Keratinocyte (primary cell): ENCODE measurements at regions not wholly inside any gene's neighbourhood (a gene's known extent, or its start where the extent isn't known, plus 50 kb on each side); places are given as distances from the start of the nearest gene placed in this dataset.

Experiments
- DNase-seq: peaks from one replicate; pipeline ENCODE4 v3.0.0-alpha.2; 2011; ENCODE audit warnings: low read depth, missing footprints, low spot score
- FAIRE-seq: peaks from 2 replicates; lab custom pipeline; 2011; peaks lifted over from hg19 to GRCh38; lab: Jason Lieb, UNC
- H2AFZ ChIP-seq: 2 replicates; pipeline ENCODE4 v1.6.0; 2012; ENCODE audit warnings: low read length, control low read depth, inconsistent platforms; ENCODE audit not compliant: control insufficient read depth
- H3K27ac ChIP-seq: 2 replicates; pipeline ENCODE4 v1.5.1; 2011; ENCODE audit warnings: low read length; ENCODE audit not compliant: control insufficient read depth, insufficient read depth
- H3K27me3 ChIP-seq: 3 replicates; pipeline ENCODE4 v1.6.0; 2011; ENCODE audit warnings: low read length; ENCODE audit not compliant: control insufficient read depth, insufficient read depth; ENCODE audit errors: extremely low read depth
- H3K36me3 ChIP-seq, 2 experiments: 2 replicates in 1 of 2; 3 replicates in 1 of 2; pipeline ENCODE4 v1.5.1; 2011; ENCODE audit warnings: low read length in 2 of 2, mild to moderate bottlenecking in 1 of 2; ENCODE audit not compliant: control insufficient read depth in 2 of 2, insufficient read depth in 2 of 2; ENCODE audit errors: extremely low read depth in 1 of 2
- H3K4me1 ChIP-seq: 3 replicates; pipeline ENCODE4 v1.5.1; 2011; ENCODE audit warnings: low read length; ENCODE audit not compliant: control insufficient read depth, insufficient read depth; ENCODE audit errors: extremely low read depth
- H3K4me2 ChIP-seq: 3 replicates; pipeline ENCODE4 v1.6.0; 2011; ENCODE audit warnings: low read depth, low read length; ENCODE audit not compliant: control insufficient read depth, insufficient read depth; ENCODE audit errors: extremely low read depth
- H3K4me3 ChIP-seq, 3 experiments: fragments of 200-600 bp in 1 of 3; sonication (generic) in 1 of 3; 2 replicates in 2 of 3; 3 replicates in 1 of 3; pipeline ENCODE4 v1.5.1; 2011 to 2016; ENCODE audit warnings: low read length in 3 of 3, mild to moderate bottlenecking in 3 of 3, control low read depth in 2 of 3, inconsistent platforms in 1 of 3, low read depth in 1 of 3, mixed read lengths in 1 of 3, mixed run types in 1 of 3, moderate library complexity in 1 of 3; ENCODE audit not compliant: control insufficient read depth in 2 of 3, insufficient read depth in 2 of 3; ENCODE audit errors: extremely low read depth in 1 of 3
- H3K79me2 ChIP-seq: 2 replicates; pipeline ENCODE4 v1.6.0; 2012; ENCODE audit warnings: low read length; ENCODE audit not compliant: control insufficient read depth, insufficient read depth
- H3K9ac ChIP-seq: 3 replicates; pipeline ENCODE4 v1.6.0; 2011; ENCODE audit warnings: low read length; ENCODE audit not compliant: control insufficient read depth, insufficient read depth; ENCODE audit errors: extremely low read depth
- H3K9me1 ChIP-seq: 3 replicates; pipeline ENCODE4 v1.6.0; 2011; ENCODE audit warnings: low read length; ENCODE audit not compliant: control insufficient read depth, insufficient read depth; ENCODE audit errors: extremely low read depth
- H3K9me3 ChIP-seq: 2 replicates; pipeline ENCODE4 v1.5.1; 2012; ENCODE audit warnings: low read depth, low read length; ENCODE audit not compliant: control insufficient read depth
- H4K20me1 ChIP-seq: 3 replicates; pipeline ENCODE4 v1.6.0; 2011; ENCODE audit warnings: low read length; ENCODE audit not compliant: control insufficient read depth, insufficient read depth; ENCODE audit errors: extremely low read depth
- EZH2 ChIP-seq: IDR thresholded peaks from one replicate; pipeline ENCODE4 v1.6.1; 2012; ENCODE audit warnings: inconsistent platforms, mild to moderate bottlenecking, low read length, moderate library complexity
- dilution Hi-C: fragments of 300-500 bp; cut with MboI; formaldehyde crosslinking; loops from one replicate; pipeline ENCODE4 v1.7.0; 2020; ENCODE audit warnings: low sequenced_read_pairs; ENCODE audit not compliant: extremely low pct_ligation_motif_present
- TF ChIP-seq, protein P1 (sequence below), 3 experiments: IDR thresholded peaks in 1 of 3; conservative IDR thresholded peaks in 1 of 3; optimal IDR thresholded peaks in 1 of 3; 2 replicates in 2 of 3; 3 replicates in 1 of 3; pipeline versions ENCODE3 to v1.5.1; 2011; ENCODE audit warnings: low read length in 3 of 3, mild to moderate bottlenecking in 3 of 3, moderate library complexity in 2 of 3, control low read depth in 1 of 3, inconsistent platforms in 1 of 3; ENCODE audit not compliant: insufficient read depth in 2 of 3; ENCODE audit errors: extremely low read depth in 1 of 3

DNA sequence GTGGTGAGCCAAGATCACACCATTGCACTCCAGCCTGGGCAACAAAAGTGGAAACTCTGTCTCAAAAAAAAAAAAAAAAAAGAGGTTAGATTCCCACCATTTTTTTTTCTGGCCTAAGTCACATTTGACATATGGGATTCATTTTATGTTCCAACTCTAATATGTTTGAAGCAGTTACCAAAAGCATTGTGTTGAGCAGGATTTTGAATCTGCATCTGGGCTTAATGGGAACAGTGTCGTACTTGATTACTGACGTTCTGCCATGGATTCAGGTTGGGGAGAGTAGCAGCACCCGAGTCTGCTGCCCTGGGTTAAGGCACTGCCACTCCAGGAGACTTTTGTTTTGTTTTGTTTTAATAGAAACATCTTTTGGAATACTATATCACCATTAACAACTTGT, 348.7 kb upstream of the TBL1XR1 start:
- Histone ChIP-seq H4K20me1 (no peaks in the 10 kb centered on the region), H3K9ac (no peak overlapping the region), H3K79me2 (no peaks in the 10 kb centered on the region), H3K27ac (no peak overlapping the region), H2AFZ (no peak overlapping the region), H3K36me3 (no peaks in the 10 kb centered on the region), H3K27me3 (no peaks in the 10 kb centered on the region), H3K9me1 (no peaks in the 10 kb centered on the region), H3K4me1 (no peaks in the 10 kb centered on the region), H3K9me3 (no peaks in the 10 kb centered on the region), H3K4me2 (no peak overlapping the region), H3K4me3 (no peak overlapping the region)
- TF ChIP-seq, protein P1, sequence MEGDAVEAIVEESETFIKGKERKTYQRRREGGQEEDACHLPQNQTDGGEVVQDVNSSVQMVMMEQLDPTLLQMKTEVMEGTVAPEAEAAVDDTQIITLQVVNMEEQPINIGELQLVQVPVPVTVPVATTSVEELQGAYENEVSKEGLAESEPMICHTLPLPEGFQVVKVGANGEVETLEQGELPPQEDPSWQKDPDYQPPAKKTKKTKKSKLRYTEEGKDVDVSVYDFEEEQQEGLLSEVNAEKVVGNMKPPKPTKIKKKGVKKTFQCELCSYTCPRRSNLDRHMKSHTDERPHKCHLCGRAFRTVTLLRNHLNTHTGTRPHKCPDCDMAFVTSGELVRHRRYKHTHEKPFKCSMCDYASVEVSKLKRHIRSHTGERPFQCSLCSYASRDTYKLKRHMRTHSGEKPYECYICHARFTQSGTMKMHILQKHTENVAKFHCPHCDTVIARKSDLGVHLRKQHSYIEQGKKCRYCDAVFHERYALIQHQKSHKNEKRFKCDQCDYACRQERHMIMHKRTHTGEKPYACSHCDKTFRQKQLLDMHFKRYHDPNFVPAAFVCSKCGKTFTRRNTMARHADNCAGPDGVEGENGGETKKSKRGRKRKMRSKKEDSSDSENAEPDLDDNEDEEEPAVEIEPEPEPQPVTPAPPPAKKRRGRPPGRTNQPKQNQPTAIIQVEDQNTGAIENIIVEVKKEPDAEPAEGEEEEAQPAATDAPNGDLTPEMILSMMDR (optimal IDR thresholded peaks at IDR 0.05 in 1 of 3, IDR thresholded peaks at IDR 0.05 in 1 of 3, conservative IDR thresholded peaks at IDR 0.05 in 1 of 3; ENCODE audit: extremely low read depth in 1 of 3, insufficient read depth in 2 of 3, low read length in 3 of 3) = no peak
- TF ChIP-seq EZH2 = no peak
- no peak for FAIRE-seq
- dilution Hi-C loops = no loop called here
- DNase-seq = no peak

DNA sequence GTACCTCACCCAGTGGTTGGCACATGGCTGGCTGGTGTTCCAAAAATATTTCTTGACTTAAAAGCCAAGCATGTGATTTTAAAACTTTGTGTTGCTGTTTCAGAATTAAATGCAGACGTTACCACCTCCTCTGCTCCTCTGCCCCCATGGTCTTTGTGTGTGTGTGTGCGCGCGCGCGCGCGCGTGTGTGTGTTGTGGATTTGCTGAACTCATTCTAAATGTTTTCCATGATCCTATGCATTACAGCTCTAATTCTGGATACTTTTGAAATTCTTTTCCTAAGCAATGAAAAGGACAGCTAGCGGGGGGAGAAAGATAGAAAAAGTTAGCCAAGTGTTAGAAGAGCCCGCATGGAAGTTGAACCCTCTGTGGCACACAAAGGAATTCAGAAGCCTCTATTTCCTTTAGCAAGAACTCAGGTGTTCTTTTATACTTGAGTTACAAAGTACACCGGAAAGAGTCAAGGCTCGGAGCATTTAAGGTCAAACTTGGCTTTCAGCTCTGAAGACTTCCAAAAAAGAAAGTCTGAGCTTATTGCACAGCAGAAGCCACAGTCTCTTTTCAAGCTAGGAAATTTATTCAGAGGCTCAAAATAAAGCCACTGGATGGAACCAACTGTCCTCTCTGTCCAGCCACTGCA, 350.5 kb upstream of the TBL1XR1 start:
- Histone ChIP-seq H3K9me1 (no peaks in the 10 kb centered on the region), H3K4me2 (no peak overlapping the region), H4K20me1 (no peaks in the 10 kb centered on the region), H2AFZ (no peak overlapping the region), H3K9ac (no peak overlapping the region), H3K27ac (no peak overlapping the region), H3K4me3 (no peak overlapping the region), H3K4me1 (no peaks in the 10 kb centered on the region), H3K36me3 (no peaks in the 10 kb centered on the region), H3K9me3 (no peaks in the 10 kb centered on the region), H3K27me3 (no peaks in the 10 kb centered on the region), H3K79me2 (no peaks in the 10 kb centered on the region)
- TF ChIP-seq EZH2 = no peak
- TF ChIP-seq, protein P1 (optimal IDR thresholded peaks at IDR 0.05 in 1 of 3, IDR thresholded peaks at IDR 0.05 in 1 of 3, conservative IDR thresholded peaks at IDR 0.05 in 1 of 3; ENCODE audit: extremely low read depth in 1 of 3, insufficient read depth in 2 of 3, low read length in 3 of 3) = no peak
- no peak for FAIRE-seq
- DNase-seq = no peak
- dilution Hi-C loops = no loop called here
